PC-9 (cell line): ENCODE measurements at regions not wholly inside any gene's neighbourhood (a gene's known extent, or its start where the extent isn't known, plus 50 kb on each side); places are given as distances from the start of the nearest gene placed in this dataset.

Source experiments
- BruUV-seq: library from RNA; stranded (reverse); fragments of 400-500 nt; replicated peaks from 2 replicates; lab custom pipeline; 2021; lab: Mats Ljungman, UMichigan
- CTCF ChIA-PET: fragments of 300-600 bp; sonication (Branson Sonifier 250); formaldehyde crosslinking; loops from one replicate; lab custom pipeline; 2022; ENCODE audit warnings: antibody characterized with exemption; lab: Charles Lee
- POLR2A ChIA-PET: fragments of 300-600 bp; sonication (Branson Sonifier 250); formaldehyde crosslinking; loops from one replicate; lab custom pipeline; 2022; ENCODE audit warnings: antibody characterized with exemption; ENCODE audit not compliant: unreplicated experiment; lab: Charles Lee
- DNase-seq, 2 experiments: peaks; one replicate each; pipeline versions ENCODE4 v3.0.0 to v3.0.0-alpha.2; 2015 to 2022; ENCODE audit warnings: mixed read lengths in 1 of 2
- H2AFZ ChIP-seq: fragments of 200-600 bp; sonication (generic); 2 replicates; pipeline ENCODE4 v1.8.1; 2017; ENCODE audit warnings: antibody characterized with exemption
- H3F3A ChIP-seq: fragments of 200-600 bp; sonication (generic); 2 replicates; pipeline ENCODE4 v1.8.1; 2017; ENCODE audit warnings: antibody characterized with exemption, mild to moderate bottlenecking, low read depth; ENCODE audit not compliant: insufficient read depth
- H3K27ac ChIP-seq: fragments of 200-600 bp; sonication (generic); 2 replicates; pipeline ENCODE4 v1.6.1; 2016; ENCODE audit warnings: mixed run types
- H3K27me3 ChIP-seq: fragments of 200-600 bp; sonication (generic); 2 replicates; pipeline ENCODE4 v1.6.1; 2016; ENCODE audit warnings: low read depth, mixed run types; ENCODE audit not compliant: insufficient read depth
- H3K36me3 ChIP-seq: fragments of 200-600 bp; sonication (generic); 2 replicates; pipeline ENCODE4 v1.6.1; 2016; ENCODE audit warnings: low read depth, mixed run types
- H3K4me1 ChIP-seq: fragments of 200-600 bp; sonication (generic); replicated peaks from 2 replicates; pipeline ENCODE4 v1.6.1; 2016; ENCODE audit warnings: mixed run types; ENCODE audit not compliant: insufficient read depth
- H3K4me2 ChIP-seq: fragments of 200-600 bp; sonication (generic); 2 replicates; pipeline ENCODE4 v1.6.1; 2017; ENCODE audit warnings: mixed run types
- H3K4me3 ChIP-seq: fragments of 200-600 bp; sonication (generic); 2 replicates; pipeline ENCODE4 v1.6.1; 2016; ENCODE audit warnings: mixed run types
- H3K79me2 ChIP-seq: fragments of 200-600 bp; sonication (generic); 2 replicates; pipeline ENCODE4 v1.6.1; 2017; ENCODE audit warnings: low read depth, mixed run types
- H3K9me2 ChIP-seq: fragments of 200-600 bp; sonication (generic); 2 replicates; pipeline ENCODE4 v1.8.1; 2017; ENCODE audit warnings: mild to moderate bottlenecking; ENCODE audit not compliant: insufficient read depth
- H3K9me3 ChIP-seq: fragments of 200-600 bp; sonication (generic); 2 replicates; pipeline ENCODE4 v1.8.1; 2016; ENCODE audit warnings: low read depth; ENCODE audit not compliant: insufficient read depth
- H4K20me1 ChIP-seq: fragments of 200-600 bp; sonication (generic); 2 replicates; pipeline ENCODE4 v1.8.1; 2017; ENCODE audit not compliant: insufficient read depth
- CTCF ChIP-seq: fragments of 200-600 bp; sonication (generic); conservative IDR thresholded peaks from 2 replicates; pipeline ENCODE4 v1.6.1; 2017; ENCODE audit warnings: mixed run types, antibody characterized with exemption, mild to moderate bottlenecking, moderate library complexity
- EZH2 ChIP-seq: fragments of 200-600 bp; sonication (generic); IDR thresholded peaks from 2 replicates; pipeline ENCODE4 v1.8.0; 2017; ENCODE audit warnings: antibody characterized with exemption, low read depth
- intact Hi-C: fragments of 100-400 bp; cut with micrococcal nuclease; formaldehyde crosslinking; loops from one replicate; pipeline ENCODE4 v1.10.0; 2022; ENCODE audit not compliant: unreplicated experiment

- H3K27ac ChIP-seq: no peak overlapping the region
- no peaks in the 10 kb centered on the region for H3F3A ChIP-seq
- intact Hi-C loops: no loop called here
- TF ChIP-seq EZH2: no peak
- TF ChIP-seq CTCF: no peak
- H3K4me3 ChIP-seq: no peak overlapping the region
- H3K79me2 ChIP-seq: no peaks in the 10 kb centered on the region
- H3K9me2 ChIP-seq: no peaks in the 10 kb centered on the region
- ChIA-PET CTCF (no interaction called here), POLR2A (no interaction called here)
- no peaks in the 10 kb centered on the region for H3K36me3 ChIP-seq
- H3K4me2 ChIP-seq: no peak overlapping the region
- no peaks in the 10 kb centered on the region for H3K9me3 ChIP-seq
- no TSS peak for BruUV-seq
- H4K20me1 ChIP-seq: no peaks in the 10 kb centered on the region
- H3K4me1 ChIP-seq: no peaks in the 10 kb centered on the region
- no peak overlapping the region for H2AFZ ChIP-seq
- no peaks in the 10 kb centered on the region for H3K27me3 ChIP-seq
- DNase-seq: no peak
These were observed 1227.9 kb upstream of the SPRY2 start for GRCh38 chr13:81568824-81569223.

GRCh38 chr13:81565849-81566248 lies 1224.9 kb upstream of the SPRY2 start:
- no peaks in the 10 kb centered on the region for H3K36me3 ChIP-seq
- no peaks in the 10 kb centered on the region for H3K4me1 ChIP-seq
- intact Hi-C loops: no loop called here
- no peaks in the 10 kb centered on the region for H4K20me1 ChIP-seq
- no peak overlapping the region for H3K4me2 ChIP-seq
- H3K79me2 ChIP-seq: no peaks in the 10 kb centered on the region
- no peak overlapping the region for H3K4me3 ChIP-seq
- DNase-seq: no peak
- no TSS peak for BruUV-seq
- CTCF ChIA-PET: no interaction called here
- H3K27ac ChIP-seq: no peak overlapping the region
- no peaks in the 10 kb centered on the region for H3K9me2 ChIP-seq
- no peak overlapping the region for H2AFZ ChIP-seq
- no peaks in the 10 kb centered on the region for H3K9me3 ChIP-seq
- H3K27me3 ChIP-seq: no peaks in the 10 kb centered on the region
- POLR2A ChIA-PET: no interaction called here
- H3F3A ChIP-seq: no peaks in the 10 kb centered on the region
- TF ChIP-seq EZH2 (no peak), CTCF (no peak)

- Histone ChIP-seq H3K9me3 (no peaks in the 10 kb centered on the region), H4K20me1 (no peaks in the 10 kb centered on the region), H3K27me3 (no peaks in the 10 kb centered on the region), H3K4me2 (no peak overlapping the region), H2AFZ (no peak overlapping the region), H3K9me2 (no peaks in the 10 kb centered on the region), H3K4me1 (no peaks in the 10 kb centered on the region), H3K36me3 (no peaks in the 10 kb centered on the region), H3F3A (no peaks in the 10 kb centered on the region), H3K79me2 (no peaks in the 10 kb centered on the region), H3K4me3 (no peak overlapping the region), H3K27ac (no peak overlapping the region)
- CTCF ChIA-PET: no interaction called here
- no TSS peak for BruUV-seq
- POLR2A ChIA-PET: interaction anchor here (0.6 kb wide), 1 partner anchor 14 kb away, joined by 17 read pairs; no protein-coding TSS in a partner anchor
- no peak for DNase-seq
- intact Hi-C loops: no loop called here
- TF ChIP-seq CTCF (no peak), EZH2 (no peak)
These were observed 1222.2 kb upstream of the SPRY2 start for GRCh38 chr13:81563091-81563490.
